Ureter (tissue), 1 donor: ENCODE measurements at regions not wholly inside any gene's neighbourhood (a gene's known extent, or its start where the extent isn't known, plus 50 kb on each side); places are given as distances from the start of the nearest gene placed in this dataset.
"Not testable (repeated sequence)": the region's sequence is repeated elsewhere in the genome, so short reads cannot be mapped to it uniquely, and the experiment has no call there.

Experiments
- DNase-seq: peaks from one replicate; pipeline ENCODE4 v3.0.0-alpha.2; 2020; ENCODE audit warnings: low spot score
- donor health status: DM: yes; HTN: yes; CAD: no.

GRCh38 chr1:38787041-38787440 is 72.5 kb downstream of the RRAGC start:
- DNase-seq = peak; percentile 3

GRCh38 chr1:38786040-38786436 is 73.5 kb downstream of the RRAGC start:
- no peak for DNase-seq

- DNase-seq = no peak
These were observed 74.1 kb downstream of the RRAGC start for GRCh38 chr1:38785285-38786039.

- DNase-seq = no peak
These were observed 74.9 kb downstream of the RRAGC start for GRCh38 chr1:38784452-38785284.

- no peak for DNase-seq
These were observed 75.8 kb downstream of the RRAGC start for GRCh38 chr1:38783640-38784229.

GRCh38 chr1:38781872-38782617 is 77.5 kb downstream of the RRAGC start:
- DNase-seq = no peak

- no peak for DNase-seq
These were observed 79.4 kb downstream of the RRAGC start for GRCh38 chr1:38780133-38780532.

- DNase-seq = no peak
These were observed 80.1 kb downstream of the RRAGC start for GRCh38 chr1:38779491-38779890.

GRCh38 chr1:38778521-38778920 is 81.1 kb downstream of the RRAGC start:
- peak; percentile 0 for DNase-seq

- peak; percentile 13 for DNase-seq
These were observed 81.5 kb downstream of the RRAGC start for GRCh38 chr1:38778051-38778450.

- DNase-seq = peak; percentile 10
These were observed 82.1 kb downstream of the RRAGC start for GRCh38 chr1:38777464-38777957.

- no peak for DNase-seq
These were observed 83.0 kb downstream of the RRAGC start for GRCh38 chr1:38776466-38777065.

GRCh38 chr1:38775175-38775845 is 84.3 kb downstream of the RRAGC start:
- no peak for DNase-seq

- DNase-seq = no peak
These were observed 86.1 kb downstream of the RRAGC start for GRCh38 chr1:38773483-38773882.

- DNase-seq = no peak
These were observed 86.6 kb downstream of the RRAGC start for GRCh38 chr1:38772953-38773352.

GRCh38 chr1:38772026-38772425 is 87.5 kb downstream of the RRAGC start:
- DNase-seq = no peak

- DNase-seq = not testable (repeated sequence)
These were observed 88.9 kb downstream of the RRAGC start for GRCh38 chr1:38770516-38771173.

GRCh38 chr1:38766125-38766524 is 93.4 kb downstream of the RRAGC start:
- no peak for DNase-seq

GRCh38 chr1:38763121-38763520 is 96.5 kb downstream of the RRAGC start:
- DNase-seq = no peak

GRCh38 chr1:38760562-38760961 is 99.0 kb downstream of the RRAGC start:
- no peak for DNase-seq
